ENCODE measurements at regions not wholly inside any gene's neighbourhood (a gene's known extent, or its start where the extent isn't known, plus 50 kb on each side); places are given as distances from the start of the nearest gene placed in this dataset.
A peak's percentile ranks its signal among the peaks of the same experiment; 100 is the strongest.

GRCh38 chr12:107539196-107539939 is 146.2 kb upstream of the PWP1 start:
- H3K9me3 Mint-ChIP-seq, result peaks cover 2% of the 10 kb centered on the region
- no peaks in the 10 kb centered on the region for H3K4me1 Mint-ChIP-seq
- H3K27me3 Mint-ChIP-seq, result no peaks in the 10 kb centered on the region
- H3K27ac Mint-ChIP-seq, result no peak overlapping the region
- H3K4me3 Mint-ChIP-seq, result no peak overlapping the region
- no peaks in the 10 kb centered on the region for H3K36me3 Mint-ChIP-seq
- DNase-seq (ENCODE audit: low spot score in 2 of 2) (no peak), ATAC-seq (ENCODE audit: low read depth) (no peak)

- Mint-ChIP-seq H3K9me3 (no peaks in the 10 kb centered on the region), H3K27me3 (peaks cover 3% of the 10 kb centered on the region), H3K27ac (no peak overlapping the region), H3K36me3 (no peaks in the 10 kb centered on the region), H3K4me1 (peaks cover 2% of the 10 kb centered on the region), H3K4me3 (no peak overlapping the region)
- DNase-seq (ENCODE audit: low spot score in 2 of 2) (no peak), ATAC-seq (ENCODE audit: low read depth) (no peak)
Observed at GRCh38 chr12:107541001-107541705, 144.4 kb upstream of the PWP1 start.

- Mint-ChIP-seq H3K9me3 (no peaks in the 10 kb centered on the region), H3K27ac (no peak overlapping the region), H3K4me1 (peaks cover 5% of the 10 kb centered on the region), H3K36me3 (no peaks in the 10 kb centered on the region), H3K4me3 (no peak overlapping the region), H3K27me3 (peaks cover 4% of the 10 kb centered on the region)
- DNase-seq (ENCODE audit: low spot score in 2 of 2) (no peak), ATAC-seq (ENCODE audit: low read depth) (no peak)
Observed at GRCh38 chr12:107543416-107543815, 142.2 kb upstream of the PWP1 start.

- Mint-ChIP-seq H3K36me3 (no peaks in the 10 kb centered on the region), H3K4me3 (no peak overlapping the region), H3K4me1 (peaks cover 5% of the 10 kb centered on the region), H3K27ac (no peak overlapping the region), H3K27me3 (peaks cover 4% of the 10 kb centered on the region), H3K9me3 (no peaks in the 10 kb centered on the region)
- DNase-seq (ENCODE audit: low spot score in 2 of 2) (no peak), ATAC-seq (ENCODE audit: low read depth) (no peak)
Observed at GRCh38 chr12:107543841-107544240, 141.8 kb upstream of the PWP1 start.

- H3K4me3 Mint-ChIP-seq, result no peak overlapping the region
- H3K27me3 Mint-ChIP-seq, result peaks cover 4% of the 10 kb centered on the region
- no peak for DNase-seq (ENCODE audit: low spot score in 2 of 2)
- no peaks in the 10 kb centered on the region for H3K9me3 Mint-ChIP-seq
- no peaks in the 10 kb centered on the region for H3K36me3 Mint-ChIP-seq
- peaks cover 5% of the 10 kb centered on the region for H3K4me1 Mint-ChIP-seq
- no peak overlapping the region for H3K27ac Mint-ChIP-seq
- no peak for ATAC-seq (ENCODE audit: low read depth)
Observed at GRCh38 chr12:107544937-107545336, 140.7 kb upstream of the PWP1 start.

GRCh38 chr12:107545737-107546353 is 139.8 kb upstream of the PWP1 start:
- Mint-ChIP-seq H3K27ac (no peak overlapping the region), H3K27me3 (peaks cover 4% of the 10 kb centered on the region), H3K4me3 (no peak overlapping the region), H3K36me3 (no peaks in the 10 kb centered on the region), H3K4me1 (peaks cover 5% of the 10 kb centered on the region), H3K9me3 (no peaks in the 10 kb centered on the region)
- no peak for ATAC-seq (ENCODE audit: low read depth)
- no peak for DNase-seq (ENCODE audit: low spot score in 2 of 2)

GRCh38 chr12:107547389-107547788 is 138.2 kb upstream of the PWP1 start:
- ATAC-seq (ENCODE audit: low read depth), result no peak
- H3K9me3 Mint-ChIP-seq, result no peaks in the 10 kb centered on the region
- peaks cover 4% of the 10 kb centered on the region for H3K27me3 Mint-ChIP-seq
- H3K4me3 Mint-ChIP-seq, result no peak overlapping the region
- DNase-seq (ENCODE audit: low spot score in 2 of 2), result no peak
- peak overlapping the region; percentile 32 for H3K27ac Mint-ChIP-seq
- H3K36me3 Mint-ChIP-seq, result no peaks in the 10 kb centered on the region
- peaks cover 5% of the 10 kb centered on the region for H3K4me1 Mint-ChIP-seq

- H3K36me3 Mint-ChIP-seq, result no peaks in the 10 kb centered on the region
- peaks cover 7% of the 10 kb centered on the region for H3K27me3 Mint-ChIP-seq
- H3K27ac Mint-ChIP-seq, result no peak overlapping the region
- no peaks in the 10 kb centered on the region for H3K9me3 Mint-ChIP-seq
- no peak overlapping the region for H3K4me3 Mint-ChIP-seq
- peaks cover 5% of the 10 kb centered on the region for H3K4me1 Mint-ChIP-seq
- ATAC-seq (ENCODE audit: low read depth), result no peak
- DNase-seq (ENCODE audit: low spot score in 2 of 2), result no peak
Observed at GRCh38 chr12:107549651-107550480, 135.7 kb upstream of the PWP1 start.

- Mint-ChIP-seq H3K9me3 (no peaks in the 10 kb centered on the region), H3K27me3 (peaks cover 4% of the 10 kb centered on the region), H3K27ac (no peak overlapping the region), H3K4me3 (no peak overlapping the region), H3K36me3 (no peaks in the 10 kb centered on the region), H3K4me1 (peaks cover 3% of the 10 kb centered on the region)
- no peak for ATAC-seq (ENCODE audit: low read depth)
- no peak for DNase-seq (ENCODE audit: low spot score in 2 of 2)
Observed at GRCh38 chr12:107551434-107551833, 134.2 kb upstream of the PWP1 start.

- Mint-ChIP-seq H3K27ac (no peak overlapping the region), H3K27me3 (peaks cover 3% of the 10 kb centered on the region), H3K4me1 (peaks cover 1% of the 10 kb centered on the region)
Observed at GRCh38 chr12:107552263-107552662, 133.3 kb upstream of the PWP1 start.

GRCh38 chr12:107553211-107553765 is 132.3 kb upstream of the PWP1 start:
- Mint-ChIP-seq H3K27ac (no peak overlapping the region), H3K36me3 (no peaks in the 10 kb centered on the region), H3K27me3 (peaks cover 5% of the 10 kb centered on the region), H3K4me1 (no peaks in the 10 kb centered on the region), H3K9me3 (no peaks in the 10 kb centered on the region), H3K4me3 (no peak overlapping the region)
- ATAC-seq (ENCODE audit: low read depth) (no peak), DNase-seq (ENCODE audit: low spot score in 2 of 2) (no peak)

More at GRCh38 chr12:107552263-107552662, 133.3 kb upstream of the PWP1 start:
- no peaks in the 10 kb centered on the region for H3K36me3 Mint-ChIP-seq
- H3K9me3 Mint-ChIP-seq, result no peaks in the 10 kb centered on the region
- H3K4me3 Mint-ChIP-seq, result no peak overlapping the region
- no peak for DNase-seq (ENCODE audit: low spot score in 2 of 2)
- ATAC-seq (ENCODE audit: low read depth), result no peak

GRCh38 chr12:107554941-107555340 is 130.7 kb upstream of the PWP1 start:
- Mint-ChIP-seq H3K4me1 (no peaks in the 10 kb centered on the region), H3K36me3 (no peaks in the 10 kb centered on the region), H3K27me3 (peaks cover 5% of the 10 kb centered on the region), H3K9me3 (no peaks in the 10 kb centered on the region), H3K27ac (no peak overlapping the region), H3K4me3 (no peak overlapping the region)
- no peak for ATAC-seq (ENCODE audit: low read depth)
- DNase-seq (ENCODE audit: low spot score in 2 of 2), result no peak

GRCh38 chr12:107557026-107557425 is 128.6 kb upstream of the PWP1 start:
- Mint-ChIP-seq H3K4me1 (no peaks in the 10 kb centered on the region), H3K9me3 (no peaks in the 10 kb centered on the region), H3K4me3 (no peak overlapping the region), H3K27me3 (peaks cover 10% of the 10 kb centered on the region), H3K36me3 (no peaks in the 10 kb centered on the region), H3K27ac (no peak overlapping the region)
- ATAC-seq (ENCODE audit: low read depth) (no peak), DNase-seq (ENCODE audit: low spot score in 2 of 2) (no peak)
